Gastroesophageal sphincter (tissue), 4 donors: ENCODE measurements at regions not wholly inside any gene's neighbourhood (a gene's known extent, or its start where the extent isn't known, plus 50 kb on each side); places are given as distances from the start of the nearest gene placed in this dataset.

Experiments
- ATAC-seq: fragments of 150-250 bp; one replicate; pipeline ENCODE4 v1.9.1; 2016; ENCODE audit warnings: mild to moderate bottlenecking, moderate library complexity
- H3K27ac ChIP-seq, 4 donors: fragments of 200-600 bp; sonication (generic) in 3 of 4; 1 replicate in 3 of 4; 2 replicates in 1 of 4; pipeline ENCODE4 v1.5.1; 2016 to 2019
- H3K27me3 ChIP-seq: fragments of 200-600 bp; sonication (generic); one replicate; pipeline ENCODE4 v1.5.1; 2019
- H3K36me3 ChIP-seq, 2 donors: fragments of 200-600 bp; sonication (generic); one replicate each; pipeline ENCODE4 v1.5.1; 2019; ENCODE audit warnings: control low read depth in 1 of 2
- H3K4me1 ChIP-seq, 3 donors: fragments of 200-600 bp; sonication (generic); 1 replicate in 2 of 3; 2 replicates in 1 of 3; pipeline ENCODE4 v1.5.1; 2016 to 2019; ENCODE audit warnings: control low read depth in 2 of 3
- H3K4me3 ChIP-seq, 2 donors: fragments of 200-600 bp; sonication (generic); one replicate each; pipeline ENCODE4 v1.5.1; 2019; ENCODE audit warnings: mild to moderate bottlenecking in 1 of 2, moderate library complexity in 1 of 2
- H3K9me3 ChIP-seq, 3 donors: fragments of 200-600 bp; sonication (generic); one replicate each; pipeline ENCODE4 v1.5.1; 2017 to 2019; ENCODE audit warnings: control low read depth in 2 of 3
- CTCF ChIP-seq, 4 experiments: fragments of 200-600 bp in 2 of 4; fragments of 450-650 bp in 2 of 4; sonication (generic) in 1 of 4; IDR thresholded peaks; one replicate each; pipeline ENCODE4 v1.5.1; 2017 to 2019; ENCODE audit warnings: antibody characterized with exemption in 4 of 4, mild to moderate bottlenecking in 2 of 4, moderate library complexity in 2 of 4
- EP300 ChIP-seq: sonication (generic); formaldehyde crosslinking; IDR thresholded peaks from one replicate; pipeline ENCODE4 v1.6.1; 2017; ENCODE audit warnings: antibody characterized with exemption, mild to moderate bottlenecking
- POLR2A ChIP-seq, 2 donors: fragments of 450-650 bp; IDR thresholded peaks; one replicate each; pipeline ENCODE4 v1.6.1; 2017; ENCODE audit warnings: antibody characterized with exemption in 2 of 2, mild to moderate bottlenecking in 2 of 2, moderate library complexity in 1 of 2
- POLR2AphosphoS5 ChIP-seq: sonication (generic); formaldehyde crosslinking; IDR thresholded peaks from one replicate; pipeline ENCODE4 v1.6.1; 2017; ENCODE audit warnings: antibody characterized with exemption
- WGBS, 2 donors: methylation state at CpG; one replicate each; pipeline ENCODE4 v1.1.5; 2018; ENCODE audit warnings: low coverage in 1 of 2; 5-methylcytosine and 5-hydroxymethylcytosine counted together

- no peak overlapping the region for H3K4me3 ChIP-seq
- H3K27ac ChIP-seq = no peak overlapping the region
- no peak for ATAC-seq
- 87 to 95% methylated on average over 1 of the region's 1 CpG for WGBS, 2 donors
- no peaks in the 10 kb centered on the region for H3K27me3 ChIP-seq
- TF ChIP-seq POLR2AphosphoS5 (no peak), POLR2A (IDR thresholded peaks at IDR 0.05) (no peak), CTCF (IDR thresholded peaks at IDR 0.05) (no peak), EP300 (no peak)
- H3K36me3 ChIP-seq = no peaks in the 10 kb centered on the region
- peaks cover 0 to 3% (median 0%) of the 10 kb centered on the region in 3 donors for H3K4me1 ChIP-seq
- no peaks in the 10 kb centered on the region for H3K9me3 ChIP-seq
Measured at GRCh38 chr1:194813096-194813495, 1626.7 kb upstream of the B3GALT2 start.

- no peaks in the 10 kb centered on the region for H3K9me3 ChIP-seq
- peaks cover 0 to 3% (median 0%) of the 10 kb centered on the region in 3 donors for H3K4me1 ChIP-seq
- ATAC-seq = no peak
- 82 to 86% methylated on average over 1 of the region's 1 CpG for WGBS, 2 donors
- no peak overlapping the region for H3K4me3 ChIP-seq
- no peaks in the 10 kb centered on the region for H3K36me3 ChIP-seq
- no peak for TF ChIP-seq EP300
- TF ChIP-seq POLR2A (IDR thresholded peaks at IDR 0.05) = no peak
- no peak for TF ChIP-seq CTCF (IDR thresholded peaks at IDR 0.05)
- no peak for TF ChIP-seq POLR2AphosphoS5
- no peaks in the 10 kb centered on the region for H3K27me3 ChIP-seq
- H3K27ac ChIP-seq = no peak overlapping the region
Measured at GRCh38 chr1:194809665-194810064, 1623.3 kb upstream of the B3GALT2 start.

- ATAC-seq = no peak
- no peak for TF ChIP-seq CTCF (IDR thresholded peaks at IDR 0.05)
- no peak for TF ChIP-seq EP300
- no peak for TF ChIP-seq POLR2A (IDR thresholded peaks at IDR 0.05)
- no peak for TF ChIP-seq POLR2AphosphoS5
- Histone ChIP-seq H3K36me3 (no peaks in the 10 kb centered on the region), H3K27me3 (no peaks in the 10 kb centered on the region), H3K4me3 (no peak overlapping the region), H3K27ac (no peak overlapping the region), H3K9me3 (no peaks in the 10 kb centered on the region), H3K4me1 (peaks cover 0 to 3% (median 0%) of the 10 kb centered on the region in 3 donors)
- WGBS, 2 donors = 32 to 57% methylated on average over 3 of the region's 3 CpGs
Measured at GRCh38 chr1:194809215-194809614, 1622.8 kb upstream of the B3GALT2 start.

GRCh38 chr1:194807530-194808220 is 1621.3 kb upstream of the B3GALT2 start:
- Histone ChIP-seq H3K27me3 (no peaks in the 10 kb centered on the region), H3K9me3 (no peaks in the 10 kb centered on the region), H3K4me1 (peaks cover 0 to 3% (median 0%) of the 10 kb centered on the region in 3 donors), H3K4me3 (no peak overlapping the region), H3K36me3 (no peaks in the 10 kb centered on the region), H3K27ac (no peak overlapping the region)
- no peak for ATAC-seq
- TF ChIP-seq CTCF (IDR thresholded peaks at IDR 0.05) (no peak), POLR2A (IDR thresholded peaks at IDR 0.05) (no peak), EP300 (no peak), POLR2AphosphoS5 (no peak)
- 21 to 92% methylated on average over 1 of the region's 1 CpG for WGBS, 2 donors

GRCh38 chr1:194802572-194802971 is 1616.2 kb upstream of the B3GALT2 start:
- H3K36me3 ChIP-seq = no peaks in the 10 kb centered on the region
- H3K27ac ChIP-seq = no peak overlapping the region
- ATAC-seq = no peak
- no peaks in the 10 kb centered on the region for H3K9me3 ChIP-seq
- WGBS, 2 donors = 59 to 64% methylated on average over 3 of the region's 3 CpGs
- no peak overlapping the region for H3K4me3 ChIP-seq
- no peaks in the 10 kb centered on the region for H3K4me1 ChIP-seq
- TF ChIP-seq CTCF (IDR thresholded peaks at IDR 0.05) = no peak
- no peak for TF ChIP-seq POLR2AphosphoS5
- no peak for TF ChIP-seq POLR2A (IDR thresholded peaks at IDR 0.05)
- TF ChIP-seq EP300 = no peak
- H3K27me3 ChIP-seq = no peaks in the 10 kb centered on the region
